ENCODE measurements at regions not wholly inside any gene's neighbourhood (a gene's known extent, or its start where the extent isn't known, plus 50 kb on each side); places are given as distances from the start of the nearest gene placed in this dataset.

- TF ChIP-seq CTCF (IDR thresholded peaks at IDR 0.05; ENCODE audit: control extremely low read depth, extremely low read depth, low read depth, missing control alignments), result no peak
- ChIA-PET POLR2A (no interaction called here), CTCF (no interaction called here)
- DNase-seq (ENCODE audit: extremely low spot score), result no peak
Measured at GRCh38 chr4:28228561-28229491, 1368.2 kb downstream of the STIM2 start.

GRCh38 chr4:28232376-28232775 is 1371.7 kb downstream of the STIM2 start:
- ChIA-PET CTCF (no interaction called here), POLR2A (no interaction called here)
- DNase-seq (ENCODE audit: extremely low spot score), result no peak
- no peak for TF ChIP-seq CTCF (IDR thresholded peaks at IDR 0.05; ENCODE audit: control extremely low read depth, extremely low read depth, low read depth, missing control alignments)

GRCh38 chr4:28232951-28233350 is 1372.3 kb downstream of the STIM2 start:
- no peak for DNase-seq (ENCODE audit: extremely low spot score)
- no peak for TF ChIP-seq CTCF (IDR thresholded peaks at IDR 0.05; ENCODE audit: control extremely low read depth, extremely low read depth, low read depth, missing control alignments)
- CTCF ChIA-PET, result no interaction called here
- POLR2A ChIA-PET, result no interaction called here

- ChIA-PET CTCF (interaction anchor here (1.0 kb wide), 1 partner anchor 17 kb away, joined by 3 read pairs; no protein-coding TSS in a partner anchor), POLR2A (no interaction called here)
- no peak for DNase-seq (ENCODE audit: extremely low spot score)
- TF ChIP-seq CTCF (IDR thresholded peaks at IDR 0.05; ENCODE audit: control extremely low read depth, extremely low read depth, low read depth, missing control alignments), result no peak
Measured at GRCh38 chr4:28233724-28234123, 1373.1 kb downstream of the STIM2 start.

- CTCF ChIA-PET, result no interaction called here
- POLR2A ChIA-PET, result no interaction called here
- no peak for DNase-seq (ENCODE audit: extremely low spot score)
- TF ChIP-seq CTCF (IDR thresholded peaks at IDR 0.05; ENCODE audit: control extremely low read depth, extremely low read depth, low read depth, missing control alignments), result no peak
Measured at GRCh38 chr4:28238876-28239275, 1378.2 kb downstream of the STIM2 start.

- ChIA-PET POLR2A (no interaction called here), CTCF (interaction anchor here (1.6 kb wide), 1 partner anchor 10 kb away, joined by 4 read pairs; no protein-coding TSS in a partner anchor)
- no peak for TF ChIP-seq CTCF (IDR thresholded peaks at IDR 0.05; ENCODE audit: control extremely low read depth, extremely low read depth, low read depth, missing control alignments)
- no peak for DNase-seq (ENCODE audit: extremely low spot score)
Measured at GRCh38 chr4:28241021-28241420, 1380.4 kb downstream of the STIM2 start.
